DOHH2 (cell line): ENCODE measurements at regions not wholly inside any gene's neighbourhood (a gene's known extent, or its start where the extent isn't known, plus 50 kb on each side); places are given as distances from the start of the nearest gene placed in this dataset.
"Not testable (repeated sequence)": the region's sequence is repeated elsewhere in the genome, so short reads cannot be mapped to it uniquely, and the experiment has no call there.

Experiments
- H3F3A ChIP-seq: fragments of 200-600 bp; sonication (generic), shearing (Covaris generic); 2 replicates; pipeline ENCODE4 v1.6.0; 2016; ENCODE audit warnings: antibody characterized with exemption, mild to moderate bottlenecking; ENCODE audit not compliant: control insufficient read depth, insufficient read depth
- H3K27ac ChIP-seq: fragments of 200-600 bp; sonication (generic); 2 replicates; pipeline ENCODE4 v1.5.1; 2014; ENCODE audit warnings: low read depth, mild to moderate bottlenecking, low read length, moderate library complexity
- H3K27me3 ChIP-seq: fragments of 200-600 bp; sonication (generic); 2 replicates; pipeline ENCODE4 v1.6.1; 2014; ENCODE audit warnings: mild to moderate bottlenecking, low read length, mixed read lengths; ENCODE audit not compliant: control insufficient read depth
- H3K36me3 ChIP-seq: fragments of 200-600 bp; sonication (generic); 2 replicates; pipeline ENCODE4 v1.6.1; 2014; ENCODE audit warnings: mild to moderate bottlenecking, low read length, moderate library complexity, mixed read lengths; ENCODE audit not compliant: control insufficient read depth
- H3K4me1 ChIP-seq: fragments of 200-600 bp; sonication (generic); 2 replicates; pipeline ENCODE4 v1.6.1; 2014; ENCODE audit warnings: mild to moderate bottlenecking, low read length, mixed read lengths; ENCODE audit not compliant: control insufficient read depth
- H3K4me2 ChIP-seq: fragments of 200-600 bp; sonication (generic); 2 replicates; pipeline ENCODE4 v1.6.0; 2014; ENCODE audit warnings: mild to moderate bottlenecking, low read length, moderate library complexity
- H3K4me3 ChIP-seq: fragments of 200-600 bp; sonication (generic); 2 replicates; pipeline ENCODE4 v1.5.1; 2014; ENCODE audit warnings: mild to moderate bottlenecking, low read length, mixed read lengths
- H3K79me2 ChIP-seq: fragments of 200-600 bp; sonication (generic); 2 replicates; pipeline ENCODE4 v1.6.1; 2014; ENCODE audit warnings: mild to moderate bottlenecking, low read length, mixed read lengths; ENCODE audit not compliant: control insufficient read depth
- H3K9me2 ChIP-seq: fragments of 200-600 bp; sonication (generic); replicated peaks from 2 replicates; pipeline ENCODE4 v1.6.1; 2014; ENCODE audit warnings: mild to moderate bottlenecking, low read length, mixed read lengths; ENCODE audit not compliant: control insufficient read depth
- H3K9me3 ChIP-seq: fragments of 200-600 bp; sonication (generic); 2 replicates; pipeline ENCODE4 v1.6.1; 2014; ENCODE audit warnings: antibody characterized with exemption, low read length, mixed read lengths; ENCODE audit not compliant: control insufficient read depth, insufficient read depth
- H4K20me1 ChIP-seq: fragments of 200-600 bp; sonication (generic); 2 replicates; pipeline ENCODE4 v1.6.0; 2014; ENCODE audit warnings: low read depth, mild to moderate bottlenecking, antibody characterized with exemption, low read length, moderate library complexity; ENCODE audit not compliant: control insufficient read depth, insufficient read depth
- CTCF ChIP-seq: fragments of 200-600 bp; sonication (generic); IDR thresholded peaks from one replicate; pipeline ENCODE4 v1.5.1; 2014; ENCODE audit warnings: antibody characterized with exemption, mild to moderate bottlenecking, low read depth, low read length; ENCODE audit not compliant: poor library complexity, severe bottlenecking
- EZH2phosphoT487 ChIP-seq: fragments of 200-600 bp; sonication (generic); IDR thresholded peaks from 2 replicates; pipeline ENCODE4 v1.6.1; 2017; ENCODE audit warnings: borderline replicate concordance, mild to moderate bottlenecking, antibody characterized with exemption, low read length, moderate library complexity, mixed read lengths

DNA sequence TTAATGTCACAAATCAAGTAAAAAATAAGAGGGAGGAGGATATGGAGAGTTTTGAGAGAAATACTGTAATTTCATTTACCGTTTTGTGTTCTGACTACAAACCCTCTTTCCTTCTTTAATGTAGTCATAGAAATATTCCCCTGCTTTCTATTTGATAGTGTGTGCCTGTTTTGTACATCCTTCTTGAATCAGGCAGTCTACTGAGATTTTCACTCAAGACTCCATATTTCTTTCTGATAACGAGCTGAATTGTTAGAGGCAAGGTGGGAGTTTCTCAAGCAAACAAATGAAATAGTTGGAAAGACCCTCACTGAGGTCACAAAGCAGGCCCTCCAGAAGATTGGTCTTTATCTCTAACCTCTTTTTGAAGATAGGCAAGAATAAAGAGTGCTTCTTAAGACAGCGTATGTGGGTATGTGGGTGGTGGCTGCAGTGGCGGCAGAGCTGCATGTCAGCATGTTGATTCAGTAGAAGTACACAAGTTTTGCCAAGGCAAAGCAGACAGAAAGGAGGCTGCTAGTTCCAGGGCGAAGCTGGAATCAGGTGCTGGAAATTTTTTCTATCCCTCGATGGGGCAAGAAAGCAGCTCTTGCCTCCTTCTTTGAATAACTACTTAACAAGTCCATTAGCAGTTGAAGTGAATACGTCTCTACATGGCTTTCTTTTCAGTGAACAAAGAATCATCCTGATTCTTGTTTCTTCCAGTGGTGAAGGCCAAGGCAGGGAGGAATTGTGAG, 164.2 kb downstream of the FAM76B start:
- Histone ChIP-seq H3K4me3 (no peak overlapping the region), H3K9me2 (no peaks in the 10 kb centered on the region), H3K9me3 (peaks cover 5% of the 10 kb centered on the region; the same call in 1 of the 2 replicates), H4K20me1 (no peaks in the 10 kb centered on the region), H3K4me2 (no peak overlapping the region), H3K27me3 (no peaks in the 10 kb centered on the region), H3K36me3 (no peaks in the 10 kb centered on the region), H3K27ac (no peak overlapping the region), H3K4me1 (no peaks in the 10 kb centered on the region), H3F3A (no peaks in the 10 kb centered on the region), H3K79me2 (no peaks in the 10 kb centered on the region)
- TF ChIP-seq EZH2phosphoT487 (no peak), CTCF (no peak)

DNA sequence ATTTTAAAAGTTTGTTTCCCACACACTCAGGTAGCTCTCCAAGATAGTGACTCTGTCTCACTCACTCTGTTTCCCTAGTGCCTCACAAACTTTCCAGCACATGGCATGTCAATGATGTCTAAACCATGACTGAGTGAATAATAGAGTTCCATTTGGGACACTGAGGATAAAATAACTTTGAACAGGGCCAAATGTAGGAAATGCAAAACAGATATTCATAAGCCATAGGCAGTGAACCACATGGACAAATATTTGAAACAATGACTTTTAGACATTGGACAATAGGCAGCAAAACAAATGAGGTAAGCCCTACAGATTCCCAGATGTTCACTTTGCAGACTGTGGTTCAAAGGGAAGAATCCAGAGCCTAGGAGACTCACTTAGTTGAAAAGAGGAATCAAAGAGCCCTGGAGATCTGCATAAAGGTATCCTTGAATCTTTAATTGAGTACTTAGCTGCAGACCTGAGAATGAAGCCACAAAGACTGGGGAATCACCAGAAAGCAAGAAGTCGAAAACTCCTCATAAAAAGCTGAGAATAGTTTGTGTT, 173.3 kb downstream of the FAM76B start:
- Histone ChIP-seq H3K9me3 (peaks cover 4% of the 10 kb centered on the region; the same call in 1 of the 2 replicates), H3K27me3 (no peaks in the 10 kb centered on the region), H3K4me2 (no peak overlapping the region), H3K27ac (no peak overlapping the region), H3K9me2 (no peaks in the 10 kb centered on the region), H3F3A (no peaks in the 10 kb centered on the region), H3K4me3 (no peak overlapping the region), H3K79me2 (no peaks in the 10 kb centered on the region), H3K4me1 (no peaks in the 10 kb centered on the region), H4K20me1 (no peaks in the 10 kb centered on the region), H3K36me3 (no peaks in the 10 kb centered on the region)
- TF ChIP-seq EZH2phosphoT487, result no peak
- TF ChIP-seq CTCF, result no peak

- Histone ChIP-seq H3K9me3 (peaks cover 4% of the 10 kb centered on the region; the same call in 1 of the 2 replicates), H3K27ac (no peak overlapping the region), H3F3A (0 out of 2 replicates have a peak, but pooled peaks cover 2% of the 10 kb centered on the region), H3K79me2 (no peaks in the 10 kb centered on the region), H3K4me3 (no peak overlapping the region), H3K27me3 (no peaks in the 10 kb centered on the region), H4K20me1 (no peaks in the 10 kb centered on the region), H3K4me1 (no peaks in the 10 kb centered on the region), H3K36me3 (no peaks in the 10 kb centered on the region), H3K9me2 (no peaks in the 10 kb centered on the region), H3K4me2 (no peak overlapping the region)
- TF ChIP-seq EZH2phosphoT487 (no peak), CTCF (no peak)
Measured at GRCh38 chr11:95611827-95612226, 177.8 kb downstream of the FAM76B start.

GRCh38 chr11:95610185-95610584, 179.4 kb downstream of the FAM76B start:
- not testable (repeated sequence) for H3K27ac ChIP-seq, H3K4me1 ChIP-seq, H4K20me1 ChIP-seq, H3K4me3 ChIP-seq, H3K79me2 ChIP-seq, H3F3A ChIP-seq, H3K27me3 ChIP-seq, H3K36me3 ChIP-seq, H3K9me3 ChIP-seq, H3K4me2 ChIP-seq, H3K9me2 ChIP-seq
